Kidney epithelial cell (primary cell): ENCODE measurements at regions not wholly inside any gene's neighbourhood (a gene's known extent, or its start where the extent isn't known, plus 50 kb on each side); places are given as distances from the start of the nearest gene placed in this dataset.

ENCODE experiments used
- DNase-seq: peaks from one replicate; pipeline ENCODE4 v3.0.0-alpha.2; 2010; ENCODE audit warnings: low read depth
- H3K27me3 ChIP-seq: 2 replicates; pipeline ENCODE4 v1.6.0; 2011; ENCODE audit warnings: low read length; ENCODE audit not compliant: control insufficient read depth, insufficient read depth
- H3K36me3 ChIP-seq: 2 replicates; pipeline ENCODE4 v1.5.1; 2011; ENCODE audit warnings: low read length; ENCODE audit not compliant: control insufficient read depth, insufficient read depth
- H3K4me3 ChIP-seq: 2 replicates; pipeline ENCODE4 v1.5.1; 2011; ENCODE audit warnings: low read depth, mild to moderate bottlenecking, control low read depth, low read length
- CTCF ChIP-seq: IDR thresholded peaks from 2 replicates; pipeline ENCODE4 v1.5.1; 2011; ENCODE audit warnings: mild to moderate bottlenecking, moderate library complexity, low read length, control low read depth, inconsistent platforms; ENCODE audit not compliant: insufficient read depth, poor library complexity, severe bottlenecking

- Histone ChIP-seq H3K36me3 (no peaks in the 10 kb centered on the region), H3K4me3 (no peak overlapping the region), H3K27me3 (no peaks in the 10 kb centered on the region)
- no peak for TF ChIP-seq CTCF
- DNase-seq: no peak
These were observed 76.3 kb downstream of the MDH1 start for GRCh38 chr2:63665091-63665490.

- Histone ChIP-seq H3K27me3 (no peaks in the 10 kb centered on the region), H3K4me3 (no peak overlapping the region), H3K36me3 (no peaks in the 10 kb centered on the region)
- TF ChIP-seq CTCF: no peak
- DNase-seq: no peak
These were observed 77.2 kb downstream of the MDH1 start for GRCh38 chr2:63665846-63666475.

GRCh38 chr2:63667132-63667700, 78.5 kb downstream of the MDH1 start:
- Histone ChIP-seq H3K27me3 (no peaks in the 10 kb centered on the region), H3K36me3 (no peaks in the 10 kb centered on the region), H3K4me3 (no peak overlapping the region)
- no peak for DNase-seq
- no peak for TF ChIP-seq CTCF

GRCh38 chr2:63668000-63668399, 79.2 kb downstream of the MDH1 start:
- no peaks in the 10 kb centered on the region for H3K36me3 ChIP-seq
- TF ChIP-seq CTCF: no peak
- DNase-seq: no peak
- H3K4me3 ChIP-seq: no peak overlapping the region
- no peaks in the 10 kb centered on the region for H3K27me3 ChIP-seq

- DNase-seq: no peak
- H3K27me3 ChIP-seq: no peaks in the 10 kb centered on the region
- no peaks in the 10 kb centered on the region for H3K36me3 ChIP-seq
- H3K4me3 ChIP-seq: no peak overlapping the region
- no peak for TF ChIP-seq CTCF
These were observed 79.7 kb downstream of the MDH1 start for GRCh38 chr2:63668466-63668865.

- no peaks in the 10 kb centered on the region for H3K36me3 ChIP-seq
- H3K4me3 ChIP-seq: no peak overlapping the region
- TF ChIP-seq CTCF: no peak
- no peaks in the 10 kb centered on the region for H3K27me3 ChIP-seq
- DNase-seq: no peak
These were observed 80.8 kb downstream of the MDH1 start for GRCh38 chr2:63669596-63669995.
